ENCODE measurements at regions not wholly inside any gene's neighbourhood (a gene's known extent, or its start where the extent isn't known, plus 50 kb on each side); places are given as distances from the start of the nearest gene placed in this dataset.
"Not testable (repeated sequence)": the region's sequence is repeated elsewhere in the genome, so short reads cannot be mapped to it uniquely, and the experiment has no call there.

GRCh38 chr1:85520826-85521820 is 56.2 kb upstream of the DDAH1 start:
- DNase-seq: not testable (repeated sequence)

GRCh38 chr1:85522458-85522857 is 57.5 kb upstream of the DDAH1 start:
- DNase-seq: not testable (repeated sequence)

GRCh38 chr1:85523061-85523460 is 57.5 kb upstream of the CCN1 start:
- not testable (repeated sequence) for DNase-seq

- DNase-seq: not testable (repeated sequence)
Measured at GRCh38 chr1:85524281-85524886, 56.2 kb upstream of the CCN1 start.

GRCh38 chr1:85525591-85525991 is 55.0 kb upstream of the CCN1 start:
- not testable (repeated sequence) for DNase-seq

GRCh38 chr1:85526216-85526615 is 54.3 kb upstream of the CCN1 start:
- not testable (repeated sequence) for DNase-seq

- DNase-seq: peak; percentile 27
Measured at GRCh38 chr1:85527145-85527544, 53.4 kb upstream of the CCN1 start.
